ENCODE measurements at regions not wholly inside any gene's neighbourhood (a gene's known extent, or its start where the extent isn't known, plus 50 kb on each side); places are given as distances from the start of the nearest gene placed in this dataset.

DNA sequence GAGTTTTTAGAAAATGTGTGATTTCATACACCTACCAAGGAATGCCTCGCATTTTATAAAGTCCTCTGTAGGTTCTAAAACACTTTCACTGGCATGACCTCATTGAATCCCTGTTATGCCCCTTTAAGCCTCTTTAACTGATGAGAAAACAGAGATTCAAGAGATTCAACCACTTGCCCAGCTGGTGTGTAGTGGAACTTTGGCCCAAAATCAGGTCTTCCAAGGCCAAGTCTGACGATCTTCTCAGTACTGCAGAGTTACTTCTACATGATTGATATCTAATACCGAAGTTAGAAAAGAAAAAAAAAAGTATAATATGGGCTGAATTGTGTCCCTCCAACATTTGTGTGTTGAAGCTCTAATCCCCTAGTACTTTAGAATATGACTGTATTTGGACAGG is 202.0 kb downstream of the WDR11 start:
- peaks cover 3% of the 10 kb centered on the region for H3K9me3 Mint-ChIP-seq
- TF ChIP-seq CTCF (IDR thresholded peaks at IDR 0.05; ENCODE audit: unreplicated experiment in 3 of 3): no peak
- no peak overlapping the region for H3K4me3 Mint-ChIP-seq
- H3K36me3 Mint-ChIP-seq (ENCODE audit: low read depth): no peaks in the 10 kb centered on the region
- H3K4me1 Mint-ChIP-seq: peaks cover 19% of the 10 kb centered on the region
- H3K27ac Mint-ChIP-seq: no peak overlapping the region
- H3K27me3 Mint-ChIP-seq (ENCODE audit: low read depth): no peaks in the 10 kb centered on the region

DNA sequence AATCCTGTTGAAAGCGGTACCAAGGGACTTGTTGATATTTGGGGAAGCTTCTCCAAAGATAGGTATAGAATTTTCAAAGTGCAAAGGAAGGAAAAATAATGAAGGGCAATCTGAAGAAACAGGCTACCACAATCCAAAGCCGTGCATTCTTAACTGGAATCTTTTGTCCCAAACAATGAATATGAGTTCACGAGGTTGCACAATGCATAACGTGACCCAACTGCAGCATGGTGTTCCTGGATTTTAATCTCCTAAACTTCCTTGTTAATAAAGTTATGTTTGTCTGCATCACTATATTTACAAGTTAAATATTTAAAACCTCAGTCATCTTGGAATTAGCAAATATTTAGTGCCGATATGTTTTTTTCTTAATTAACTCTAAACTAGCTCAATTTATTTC is 203.7 kb downstream of the WDR11 start:
- H3K27me3 Mint-ChIP-seq (ENCODE audit: low read depth): no peaks in the 10 kb centered on the region
- H3K36me3 Mint-ChIP-seq (ENCODE audit: low read depth): no peaks in the 10 kb centered on the region
- H3K27ac Mint-ChIP-seq: no peak overlapping the region
- H3K9me3 Mint-ChIP-seq: peaks cover 3% of the 10 kb centered on the region
- TF ChIP-seq CTCF (IDR thresholded peaks at IDR 0.05; ENCODE audit: unreplicated experiment in 3 of 3): no peak
- H3K4me3 Mint-ChIP-seq: no peak overlapping the region
- peaks cover 15% of the 10 kb centered on the region for H3K4me1 Mint-ChIP-seq

- H3K4me3 Mint-ChIP-seq: no peak overlapping the region
Observed at GRCh38 chr10:121057269-121057668, 206.1 kb downstream of the WDR11 start.

DNA sequence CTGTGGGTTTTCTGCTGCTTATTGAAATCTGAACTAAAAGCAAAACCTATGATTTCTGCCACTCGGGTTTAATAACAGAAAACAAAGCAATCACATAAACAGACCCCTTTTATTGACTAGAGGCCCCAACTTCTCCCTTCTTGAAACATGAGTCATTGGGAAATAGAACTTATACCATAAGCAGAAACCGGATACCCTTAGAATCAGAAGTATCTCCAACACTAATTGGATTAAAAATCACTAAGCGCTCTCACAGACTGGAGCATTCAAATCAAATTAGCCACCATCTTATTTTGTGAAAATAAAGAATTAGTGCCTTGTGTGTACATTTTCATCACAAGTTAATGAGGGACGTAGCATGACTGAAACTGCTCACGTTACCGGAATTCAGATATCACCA is 206.9 kb downstream of the WDR11 start:
- Mint-ChIP-seq H3K4me3 (no peak overlapping the region), H3K27ac (peak overlapping the region in 1 of 3 experiments; percentile 41), H3K9me3 (no peaks in the 10 kb centered on the region), H3K4me1 (peaks cover 10% of the 10 kb centered on the region), H3K36me3 (ENCODE audit: low read depth) (no peaks in the 10 kb centered on the region), H3K27me3 (ENCODE audit: low read depth) (peaks cover 11% of the 10 kb centered on the region)
- TF ChIP-seq CTCF (IDR thresholded peaks at IDR 0.05; ENCODE audit: unreplicated experiment in 3 of 3): no peak

More at GRCh38 chr10:121057269-121057668, 206.1 kb downstream of the WDR11 start:
- H3K4me1 Mint-ChIP-seq: peaks cover 10% of the 10 kb centered on the region
- H3K36me3 Mint-ChIP-seq (ENCODE audit: low read depth): no peaks in the 10 kb centered on the region
- peaks cover 11% of the 10 kb centered on the region for H3K27me3 Mint-ChIP-seq (ENCODE audit: low read depth)
- H3K9me3 Mint-ChIP-seq: no peaks in the 10 kb centered on the region
- peak overlapping the region in 2 of 3 experiments; percentile 1 to 2 for H3K27ac Mint-ChIP-seq
- TF ChIP-seq CTCF (IDR thresholded peaks at IDR 0.05; ENCODE audit: unreplicated experiment in 3 of 3): no peak

DNA sequence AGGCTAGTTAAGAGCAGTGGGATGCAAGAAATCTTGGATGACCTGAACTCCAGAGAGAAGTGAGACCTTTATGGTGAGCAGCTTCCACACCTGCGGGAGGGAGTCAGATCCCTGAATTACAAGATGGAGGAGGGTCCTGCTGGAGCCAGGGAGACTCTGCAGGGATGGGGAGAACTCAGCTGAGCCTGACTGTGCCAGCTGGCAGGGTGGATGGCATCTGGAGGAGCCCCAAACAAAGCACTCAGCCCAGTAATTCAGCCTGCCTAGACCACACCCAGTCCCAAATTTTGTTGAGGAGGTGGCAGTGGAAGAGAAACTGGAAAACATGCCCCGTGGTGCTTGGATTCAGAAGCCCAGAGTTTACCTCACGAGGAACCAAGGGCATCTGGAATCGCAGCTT is 208.2 kb downstream of the WDR11 start:
- Mint-ChIP-seq H3K4me1 (peaks cover 10% of the 10 kb centered on the region), H3K4me3 (no peak overlapping the region), H3K27me3 (ENCODE audit: low read depth) (peaks cover 11% of the 10 kb centered on the region), H3K9me3 (no peaks in the 10 kb centered on the region), H3K27ac (no peak overlapping the region), H3K36me3 (ENCODE audit: low read depth) (no peaks in the 10 kb centered on the region)
- TF ChIP-seq CTCF (IDR thresholded peaks at IDR 0.05; ENCODE audit: unreplicated experiment in 3 of 3): no peak

- no peak for TF ChIP-seq CTCF (IDR thresholded peaks at IDR 0.05; ENCODE audit: unreplicated experiment in 3 of 3)
- Mint-ChIP-seq H3K4me3 (no peak overlapping the region), H3K27me3 (ENCODE audit: low read depth) (peaks cover 11% of the 10 kb centered on the region), H3K27ac (no peak overlapping the region), H3K36me3 (ENCODE audit: low read depth) (no peaks in the 10 kb centered on the region), H3K9me3 (no peaks in the 10 kb centered on the region), H3K4me1 (peaks cover 8% of the 10 kb centered on the region)
Observed at GRCh38 chr10:121062115-121062514, 211.0 kb downstream of the WDR11 start.

All from nephron (organoid).